ENCODE measurements at regions not wholly inside any gene's neighbourhood (a gene's known extent, or its start where the extent isn't known, plus 50 kb on each side); places are given as distances from the start of the nearest gene placed in this dataset.

DNA sequence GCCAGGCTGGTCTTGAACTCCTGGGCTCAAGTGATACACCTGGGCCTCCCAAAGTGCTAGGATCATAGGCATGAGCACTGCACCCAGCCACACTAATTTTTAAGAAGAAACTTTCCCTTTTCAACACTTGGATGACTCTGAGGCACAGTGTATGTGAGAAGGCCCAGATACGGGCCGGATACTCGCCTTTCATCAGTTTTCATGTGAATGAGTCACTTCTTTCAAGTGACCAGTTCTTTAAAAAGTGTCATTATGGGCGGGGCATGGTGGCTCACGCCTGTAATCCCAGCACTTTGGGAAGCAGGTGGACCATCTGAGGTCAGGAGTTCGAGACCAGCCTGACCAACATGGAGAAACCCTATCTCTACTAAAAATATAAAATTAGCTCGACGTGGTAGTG, 120.8 kb downstream of the CTTN start:
- H3K27ac ChIP-seq: no peak overlapping the region
- no peak overlapping the region for H3K4me3 ChIP-seq
- intact Hi-C loops (cut with DNase I; ENCODE audit: low total_unique reads): no loop called here
- peaks cover 0 to 30% of the 10 kb centered on the region in 2 donors for H3K27me3 ChIP-seq
- DNase-seq: no peak
- H3K4me1 ChIP-seq: no peaks in the 10 kb centered on the region
- H3K9me3 ChIP-seq: no peaks in the 10 kb centered on the region
- TF ChIP-seq, protein P1, sequence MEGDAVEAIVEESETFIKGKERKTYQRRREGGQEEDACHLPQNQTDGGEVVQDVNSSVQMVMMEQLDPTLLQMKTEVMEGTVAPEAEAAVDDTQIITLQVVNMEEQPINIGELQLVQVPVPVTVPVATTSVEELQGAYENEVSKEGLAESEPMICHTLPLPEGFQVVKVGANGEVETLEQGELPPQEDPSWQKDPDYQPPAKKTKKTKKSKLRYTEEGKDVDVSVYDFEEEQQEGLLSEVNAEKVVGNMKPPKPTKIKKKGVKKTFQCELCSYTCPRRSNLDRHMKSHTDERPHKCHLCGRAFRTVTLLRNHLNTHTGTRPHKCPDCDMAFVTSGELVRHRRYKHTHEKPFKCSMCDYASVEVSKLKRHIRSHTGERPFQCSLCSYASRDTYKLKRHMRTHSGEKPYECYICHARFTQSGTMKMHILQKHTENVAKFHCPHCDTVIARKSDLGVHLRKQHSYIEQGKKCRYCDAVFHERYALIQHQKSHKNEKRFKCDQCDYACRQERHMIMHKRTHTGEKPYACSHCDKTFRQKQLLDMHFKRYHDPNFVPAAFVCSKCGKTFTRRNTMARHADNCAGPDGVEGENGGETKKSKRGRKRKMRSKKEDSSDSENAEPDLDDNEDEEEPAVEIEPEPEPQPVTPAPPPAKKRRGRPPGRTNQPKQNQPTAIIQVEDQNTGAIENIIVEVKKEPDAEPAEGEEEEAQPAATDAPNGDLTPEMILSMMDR (IDR thresholded peaks at IDR 0.05): no peak
- H3K36me3 ChIP-seq: no peaks in the 10 kb centered on the region

DNA sequence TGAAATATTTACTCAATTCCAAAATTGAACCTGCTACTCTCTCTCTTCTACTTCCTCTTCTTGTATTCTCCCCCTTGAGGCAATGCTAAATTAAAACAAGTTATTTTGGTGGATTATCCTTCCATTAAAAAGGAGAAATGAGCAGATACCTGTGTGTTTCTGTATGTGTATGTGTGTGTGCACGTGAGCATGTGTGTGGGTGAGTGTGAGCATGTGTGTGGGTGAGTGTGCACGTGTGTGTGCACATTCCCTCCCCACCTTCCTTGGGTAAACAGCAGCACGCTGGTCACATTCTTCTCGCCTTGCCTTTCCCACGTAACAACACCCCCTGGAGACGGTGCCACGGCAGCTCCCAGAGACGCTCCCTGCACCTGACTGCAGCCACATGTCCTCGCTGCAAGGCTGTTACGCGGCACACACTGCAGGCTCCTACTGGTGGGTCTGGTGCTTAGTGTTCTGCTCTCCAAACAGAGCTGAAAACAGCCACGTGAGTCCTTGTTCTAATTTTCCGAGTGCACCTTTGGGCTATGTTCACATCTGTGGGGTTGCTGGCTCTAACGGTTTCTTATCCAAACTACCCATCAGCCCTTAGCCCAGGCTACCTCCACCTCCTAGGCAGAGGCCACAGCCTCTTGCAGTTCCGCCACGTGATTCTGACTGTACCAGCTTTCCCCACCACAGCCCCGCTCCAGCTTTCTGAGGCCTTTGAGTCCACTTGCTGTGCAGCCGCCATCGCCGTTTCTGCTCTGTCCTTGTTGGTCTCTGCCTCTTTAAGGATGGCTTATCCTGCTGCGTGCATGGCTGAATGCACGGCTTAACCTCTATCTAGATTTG, 123.4 kb downstream of the CTTN start:
- intact Hi-C loops (cut with DNase I; ENCODE audit: low total_unique reads): no loop called here
- no peaks in the 10 kb centered on the region for H3K36me3 ChIP-seq
- H3K27ac ChIP-seq: no peak overlapping the region
- no peaks in the 10 kb centered on the region for H3K9me3 ChIP-seq
- TF ChIP-seq, protein P1 (IDR thresholded peaks at IDR 0.05): no peak
- H3K4me3 ChIP-seq: no peak overlapping the region
- H3K27me3 ChIP-seq: peaks cover 0 to 48% of the 10 kb centered on the region in 2 donors
- DNase-seq: no peak
- no peaks in the 10 kb centered on the region for H3K4me1 ChIP-seq

DNA sequence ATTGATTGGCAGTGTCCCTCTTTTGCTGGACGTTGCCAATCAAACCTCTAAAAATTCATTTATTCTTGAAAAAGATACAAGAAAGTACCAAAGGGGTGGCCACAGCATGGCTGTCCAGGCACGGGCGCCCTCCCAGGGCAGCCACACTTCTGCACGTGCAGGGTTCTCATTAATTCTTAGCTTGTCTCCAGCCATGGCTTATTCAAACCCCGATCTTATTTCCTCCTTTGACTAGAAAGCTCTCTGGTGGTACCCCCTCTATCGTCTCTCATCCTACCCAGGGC, 123.9 kb downstream of the CTTN start:
- Histone ChIP-seq H3K27ac (no peak overlapping the region), H3K36me3 (no peaks in the 10 kb centered on the region), H3K4me1 (no peaks in the 10 kb centered on the region), H3K9me3 (no peaks in the 10 kb centered on the region), H3K27me3 (peaks cover 0 to 48% of the 10 kb centered on the region in 2 donors), H3K4me3 (no peak overlapping the region)
- intact Hi-C loops (cut with DNase I; ENCODE audit: low total_unique reads): no loop called here
- DNase-seq: no peak
- TF ChIP-seq, protein P1 (IDR thresholded peaks at IDR 0.05): no peak

DNA sequence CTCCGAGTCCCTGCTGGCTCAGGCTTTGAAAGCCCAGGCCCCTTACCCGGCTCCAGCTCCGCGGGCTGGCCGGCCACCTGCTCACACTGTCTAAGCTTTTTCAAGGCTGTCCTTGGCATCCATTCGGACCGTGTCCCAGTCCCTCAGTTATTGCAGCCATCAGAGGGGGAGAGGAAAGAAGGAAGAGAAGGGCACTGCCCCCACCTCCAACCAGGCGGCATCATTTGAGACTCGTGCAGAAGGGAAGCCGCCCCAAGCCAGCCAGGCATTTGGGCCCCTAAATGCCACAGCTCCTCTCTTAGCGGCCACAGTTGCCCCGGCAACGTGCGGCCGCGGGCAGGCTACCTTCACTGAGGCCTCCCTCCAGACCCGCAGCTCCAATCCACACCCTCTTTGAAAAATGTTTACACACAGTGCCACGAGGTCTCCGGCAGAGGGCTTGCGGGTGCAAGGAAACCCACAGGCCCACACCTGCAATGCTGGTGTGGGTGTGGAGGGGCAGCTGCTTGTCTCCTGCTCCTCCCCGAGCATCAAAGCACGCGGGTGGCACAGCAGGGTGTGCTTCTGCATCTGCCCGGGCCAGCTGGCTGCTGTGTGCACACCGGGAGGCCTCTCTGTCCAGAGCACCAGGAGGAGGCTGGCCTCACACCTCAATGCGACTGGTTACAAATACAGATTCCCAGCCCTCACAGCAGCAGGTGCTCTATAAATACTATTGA, 124.4 kb downstream of the CTTN start:
- H3K9me3 ChIP-seq: no peaks in the 10 kb centered on the region

DNA sequence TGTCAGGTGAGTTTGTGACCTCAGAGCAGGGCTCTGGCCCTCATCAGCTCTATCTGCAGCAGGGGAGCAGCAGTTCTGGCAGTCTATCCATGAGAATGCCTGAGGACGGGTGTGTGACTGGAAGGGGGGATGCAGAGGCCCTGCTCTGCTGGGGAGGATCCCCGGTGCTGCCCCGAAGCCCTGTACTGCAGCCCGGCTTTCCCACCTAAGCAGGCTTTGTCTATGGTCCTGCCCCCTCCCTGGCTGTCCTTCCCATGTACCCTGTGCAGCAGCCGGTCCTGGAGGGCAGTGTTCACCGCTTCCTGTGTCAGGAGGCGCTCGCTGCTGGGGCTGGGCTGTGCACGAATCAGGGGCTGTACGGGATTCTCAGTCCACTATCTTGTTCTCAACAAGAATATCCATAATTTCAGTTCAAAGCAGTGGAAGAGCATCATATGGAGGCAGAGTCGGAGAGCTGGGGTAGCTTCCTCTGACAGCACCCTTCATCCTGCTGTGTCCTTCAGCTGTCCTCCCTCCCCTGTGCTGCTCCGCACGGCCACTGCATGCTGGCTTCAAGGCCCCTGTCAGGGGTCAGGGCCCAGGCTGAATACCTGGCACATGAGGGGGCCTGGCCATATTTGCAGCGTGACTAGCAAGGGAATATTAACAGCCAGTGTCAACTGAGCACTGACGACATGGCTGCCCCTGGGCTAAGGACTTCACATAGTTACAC, 125.2 kb downstream of the CTTN start:
- no peaks in the 10 kb centered on the region for H3K36me3 ChIP-seq
- H3K27ac ChIP-seq: no peak overlapping the region
- intact Hi-C loops (cut with DNase I; ENCODE audit: low total_unique reads): no loop called here
- H3K4me3 ChIP-seq: no peak overlapping the region
- H3K9me3 ChIP-seq: no peaks in the 10 kb centered on the region
- no peak for DNase-seq
- H3K27me3 ChIP-seq: peaks cover 0 to 54% of the 10 kb centered on the region in 2 donors
- no peaks in the 10 kb centered on the region for H3K4me1 ChIP-seq
- TF ChIP-seq, protein P1 (IDR thresholded peaks at IDR 0.05): no peak

More for the DNA sequence above, 124.4 kb downstream of the CTTN start:
- intact Hi-C loops (cut with DNase I; ENCODE audit: low total_unique reads): no loop called here
- no peak for DNase-seq
- Histone ChIP-seq H3K4me3 (no peak overlapping the region), H3K27ac (no peak overlapping the region), H3K36me3 (no peaks in the 10 kb centered on the region), H3K27me3 (peaks cover 0 to 51% of the 10 kb centered on the region in 2 donors), H3K4me1 (no peaks in the 10 kb centered on the region)
- TF ChIP-seq, protein P1 (IDR thresholded peaks at IDR 0.05): no peak
